ENCODE measurements at regions not wholly inside any gene's neighbourhood (a gene's known extent, or its start where the extent isn't known, plus 50 kb on each side); places are given as distances from the start of the nearest gene placed in this dataset.

DNA sequence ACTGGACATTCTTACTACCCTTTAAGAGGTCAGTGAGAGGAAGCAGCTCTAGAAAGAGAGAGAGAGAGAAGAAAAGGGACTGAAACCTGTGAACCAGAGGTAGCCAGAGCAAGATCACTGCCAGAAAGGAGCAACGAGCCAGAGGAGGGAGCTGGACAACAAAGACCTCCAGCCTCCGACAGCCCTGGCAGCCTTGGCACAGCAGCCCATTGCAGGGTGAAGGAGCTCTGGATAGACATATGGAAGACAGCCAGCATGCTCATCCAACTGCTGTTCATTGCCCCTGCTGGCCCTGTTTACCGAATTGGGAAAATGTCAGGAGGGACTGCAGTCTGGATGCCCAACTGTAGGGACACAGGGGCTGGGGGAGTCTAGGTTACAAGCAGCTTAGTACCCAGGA, 228.4 kb upstream of the SLC35G4 start:
- TF ChIP-seq HOXA7 (CRISPR knock-in tag; IDR thresholded peaks at IDR 0.05) (no peak), HMG20B (CRISPR knock-in tag; conservative IDR thresholded peaks at IDR 0.05) (no peak), RFX3 (CRISPR knock-in tag; IDR thresholded peaks at IDR 0.05) (no peak), ZNF3 (CRISPR knock-in tag; IDR thresholded peaks at IDR 0.05) (no peak), KDM5B (CRISPR knock-in tag; IDR thresholded peaks at IDR 0.05; ENCODE audit: borderline replicate concordance) (no peak), SP2 (CRISPR knock-in tag; IDR thresholded peaks at IDR 0.05) (no peak), ZNF530 (CRISPR knock-in tag; IDR thresholded peaks at IDR 0.05; ENCODE audit: low read depth) (no peak), ZNF543 (CRISPR knock-in tag; IDR thresholded peaks at IDR 0.05) (no peak), ZNF441 (CRISPR knock-in tag; IDR thresholded peaks at IDR 0.05; ENCODE audit: borderline replicate concordance) (no peak)
- TF ChIP-seq, protein P1, sequence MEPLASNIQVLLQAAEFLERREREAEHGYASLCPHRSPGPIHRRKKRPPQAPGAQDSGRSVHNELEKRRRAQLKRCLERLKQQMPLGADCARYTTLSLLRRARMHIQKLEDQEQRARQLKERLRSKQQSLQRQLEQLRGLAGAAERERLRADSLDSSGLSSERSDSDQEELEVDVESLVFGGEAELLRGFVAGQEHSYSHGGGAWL (CRISPR knock-in tag; IDR thresholded peaks at IDR 0.05), result no peak
- no TSS peak for BruUV-seq (replicated peaks)
- no peaks in the 10 kb centered on the region for H4K20me1 ChIP-seq (ENCODE audit: insufficient read depth, low read length)
- H3K36me3 ChIP-seq (replicated peaks in 1 of 2; ENCODE audit: control insufficient read depth in 1 of 2, insufficient read depth in 2 of 2, low read length in 2 of 2), result no peaks in the 10 kb centered on the region
- H3K27me3 ChIP-seq (ENCODE audit: control insufficient read depth in 1 of 2, insufficient read depth in 2 of 2, low read length in 2 of 2), result no peaks in the 10 kb centered on the region; a peak in 2 of 5 replicates
- POLR2A ChIA-PET, result no interaction called here
- H3K9ac ChIP-seq (ENCODE audit: insufficient read depth, low read depth, low read length), result no peak overlapping the region
- 59% methylated on average over 2 of the region's 3 CpGs for WGBS (ENCODE audit: low lambda C conversion rate)
- ATAC-seq (no peak), FAIRE-seq (no peak), DNase-seq (ENCODE audit: low spot score) (no peak)
- H3K27ac ChIP-seq (ENCODE audit: extremely low read length, insufficient read depth, low read length), result no peak overlapping the region
- in situ Hi-C loops (cut with HindIII; ENCODE audit: extremely low pct_ligation_motif_present, low pct_unique_long_range_greater_than_20kb) (loop anchor here (10.0 kb wide), 1 partner anchor 56 kb away; no protein-coding TSS in a partner anchor), intact Hi-C loops (cut with micrococcal nuclease; ENCODE audit: unreplicated experiment) (no loop called here)
- no peaks in the 10 kb centered on the region for H3K79me2 ChIP-seq (ENCODE audit: insufficient read depth, low read length)
- H3K4me2 ChIP-seq (ENCODE audit: low read depth, low read length), result no peak overlapping the region
- no peak overlapping the region for H2AFZ ChIP-seq (ENCODE audit: low read length)
- H3K4me3 ChIP-seq (replicated peaks in 1 of 3; ENCODE audit: insufficient read depth in 1 of 3, low read depth in 2 of 3, low read length in 3 of 3), result no peak overlapping the region
- no peaks in the 10 kb centered on the region for H3K4me1 ChIP-seq (ENCODE audit: insufficient read depth, low read length)
- CTCF ChIA-PET (ENCODE audit: low intra/inter-chr PET ratio, low total read pairs), result no interaction called here
- no peaks in the 10 kb centered on the region for H3K9me3 ChIP-seq (ENCODE audit: low read length)

DNA sequence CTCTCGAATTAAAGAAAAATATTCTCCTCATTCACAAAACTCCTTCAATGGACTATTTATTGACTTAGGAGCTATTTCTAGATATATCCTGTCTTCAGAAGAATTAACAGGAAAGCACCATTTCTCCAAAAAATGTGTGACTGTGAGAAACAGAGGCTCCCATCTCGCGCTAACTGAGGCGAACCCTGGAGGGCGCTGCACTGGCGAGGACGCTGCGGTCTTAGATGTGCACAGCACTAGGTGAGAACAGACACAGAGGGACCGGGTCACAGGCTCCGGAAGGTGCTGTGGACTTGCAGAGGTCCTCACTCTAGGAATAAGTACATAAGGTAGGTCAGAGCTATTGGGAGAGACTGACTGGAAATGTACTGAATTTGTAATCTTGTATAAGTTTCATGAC, 229.7 kb upstream of the SLC35G4 start:
- Histone ChIP-seq H3K9ac (ENCODE audit: insufficient read depth, low read depth, low read length) (no peak overlapping the region), H3K27ac (ENCODE audit: extremely low read length, insufficient read depth, low read length) (no peak overlapping the region), H3K4me1 (ENCODE audit: insufficient read depth, low read length) (no peaks in the 10 kb centered on the region), H3K4me2 (ENCODE audit: low read depth, low read length) (no peak overlapping the region), H4K20me1 (ENCODE audit: insufficient read depth, low read length) (no peaks in the 10 kb centered on the region), H3K79me2 (ENCODE audit: insufficient read depth, low read length) (no peaks in the 10 kb centered on the region), H3K9me3 (ENCODE audit: low read length) (no peaks in the 10 kb centered on the region), H3K27me3 (ENCODE audit: control insufficient read depth in 1 of 2, insufficient read depth in 2 of 2, low read length in 2 of 2) (no peaks in the 10 kb centered on the region; a peak in 2 of 5 replicates), H2AFZ (ENCODE audit: low read length) (no peak overlapping the region), H3K36me3 (replicated peaks in 1 of 2; ENCODE audit: control insufficient read depth in 1 of 2, insufficient read depth in 2 of 2, low read length in 2 of 2) (no peaks in the 10 kb centered on the region), H3K4me3 (replicated peaks in 1 of 3; ENCODE audit: insufficient read depth in 1 of 3, low read depth in 2 of 3, low read length in 3 of 3) (no peak overlapping the region)
- no peak for DNase-seq (ENCODE audit: low spot score)
- in situ Hi-C loops (cut with HindIII; ENCODE audit: extremely low pct_ligation_motif_present, low pct_unique_long_range_greater_than_20kb) (loop anchor here (10.0 kb wide), 1 partner anchor 55 kb away; no protein-coding TSS in a partner anchor), intact Hi-C loops (cut with micrococcal nuclease; ENCODE audit: unreplicated experiment) (no loop called here)
- TF ChIP-seq PHF21A (CRISPR knock-in tag; IDR thresholded peaks at IDR 0.05) (no peak), NCOA1 (CRISPR knock-in tag; IDR thresholded peaks at IDR 0.05) (no peak), ETV5 (CRISPR knock-in tag; IDR thresholded peaks at IDR 0.05; ENCODE audit: borderline replicate concordance) (no peak)
- POLR2A ChIA-PET, result no interaction called here
- no TSS peak for BruUV-seq (replicated peaks)
- WGBS (ENCODE audit: low lambda C conversion rate), result 55% methylated on average over 10 of the region's 10 CpGs
- ATAC-seq, result no peak
- no peak for FAIRE-seq
- CTCF ChIA-PET (ENCODE audit: low intra/inter-chr PET ratio, low total read pairs), result no interaction called here
